ENCODE measurements at regions not wholly inside any gene's neighbourhood (a gene's known extent, or its start where the extent isn't known, plus 50 kb on each side); places are given as distances from the start of the nearest gene placed in this dataset.

GRCh38 chrX:76228499-76228898 lies 55.6 kb downstream of the PBDC1 start:
- DNase-seq (ENCODE audit: low read depth in 2 of 2, low spot score in 1 of 2): no peak

- no peak for DNase-seq (ENCODE audit: low read depth in 2 of 2, low spot score in 1 of 2)
Measured at GRCh38 chrX:76248901-76249300, 76.0 kb downstream of the PBDC1 start.

- DNase-seq (ENCODE audit: low read depth in 2 of 2, low spot score in 1 of 2): peak in 1 of 2 donors; percentile 0
Measured at GRCh38 chrX:76253432-76253831, 80.6 kb downstream of the PBDC1 start.

- no peak for DNase-seq (ENCODE audit: low read depth in 2 of 2, low spot score in 1 of 2)
Measured at GRCh38 chrX:76279007-76279406, 106.1 kb downstream of the PBDC1 start.
